SIG-M5 treated with dmso at 0.1 percent for 504 hours (cell line): ENCODE measurements at regions not wholly inside any gene's neighbourhood (a gene's known extent, or its start where the extent isn't known, plus 50 kb on each side); places are given as distances from the start of the nearest gene placed in this dataset.
"Not testable (repeated sequence)": the region's sequence is repeated elsewhere in the genome, so short reads cannot be mapped to it uniquely, and the experiment has no call there.

Source experiments
- DNase-seq: peaks from one replicate; lab custom pipeline; 2025; ENCODE audit not compliant: unreplicated experiment; lab: John Stamatoyannopoulos, UW

- no peak for DNase-seq
Measured at GRCh38 chr5:89583534-89583933, 700.5 kb upstream of the MEF2C start.

- no peak for DNase-seq
Measured at GRCh38 chr5:89582768-89583339, 699.9 kb upstream of the MEF2C start.

- no peak for DNase-seq
Measured at GRCh38 chr5:89580976-89581375, 698.0 kb upstream of the MEF2C start.

GRCh38 chr5:89575319-89575718, 692.3 kb upstream of the MEF2C start:
- DNase-seq: no peak

- DNase-seq: no peak
Measured at GRCh38 chr5:89573345-89573744, 690.4 kb upstream of the MEF2C start.

GRCh38 chr5:89572696-89573095, 689.7 kb upstream of the MEF2C start:
- DNase-seq: no peak

- no peak for DNase-seq
Measured at GRCh38 chr5:89570557-89570956, 687.6 kb upstream of the MEF2C start.

GRCh38 chr5:89566340-89566739, 683.4 kb upstream of the MEF2C start:
- DNase-seq: no peak

- no peak for DNase-seq
Measured at GRCh38 chr5:89560696-89561095, 677.7 kb upstream of the MEF2C start.

GRCh38 chr5:89556215-89556913, 673.4 kb upstream of the MEF2C start:
- peak; percentile 10 for DNase-seq

GRCh38 chr5:89546657-89547056, 663.7 kb upstream of the MEF2C start:
- DNase-seq: peak; percentile 16

- no peak for DNase-seq
Measured at GRCh38 chr5:89545626-89546025, 662.6 kb upstream of the MEF2C start.

GRCh38 chr5:89545076-89545475, 662.1 kb upstream of the MEF2C start:
- DNase-seq: no peak

- DNase-seq: no peak
Measured at GRCh38 chr5:89542736-89543135, 659.8 kb upstream of the MEF2C start.

GRCh38 chr5:89537800-89538199, 654.8 kb upstream of the MEF2C start:
- DNase-seq: no peak

- no peak for DNase-seq
Measured at GRCh38 chr5:89536020-89536419, 653.0 kb upstream of the MEF2C start.

- DNase-seq: no peak
Measured at GRCh38 chr5:89535411-89535810, 652.4 kb upstream of the MEF2C start.

- DNase-seq: no peak
Measured at GRCh38 chr5:89534331-89534730, 651.3 kb upstream of the MEF2C start.

- no peak for DNase-seq
Measured at GRCh38 chr5:89524785-89525184, 641.8 kb upstream of the MEF2C start.

GRCh38 chr5:89523867-89524266, 640.9 kb upstream of the MEF2C start:
- not testable (repeated sequence) for DNase-seq

GRCh38 chr5:89520771-89521170, 637.8 kb upstream of the MEF2C start:
- no peak for DNase-seq

GRCh38 chr5:89513299-89514044, 630.5 kb upstream of the MEF2C start:
- DNase-seq: no peak
